ENCODE measurements at regions not wholly inside any gene's neighbourhood (a gene's known extent, or its start where the extent isn't known, plus 50 kb on each side); places are given as distances from the start of the nearest gene placed in this dataset.

DNA sequence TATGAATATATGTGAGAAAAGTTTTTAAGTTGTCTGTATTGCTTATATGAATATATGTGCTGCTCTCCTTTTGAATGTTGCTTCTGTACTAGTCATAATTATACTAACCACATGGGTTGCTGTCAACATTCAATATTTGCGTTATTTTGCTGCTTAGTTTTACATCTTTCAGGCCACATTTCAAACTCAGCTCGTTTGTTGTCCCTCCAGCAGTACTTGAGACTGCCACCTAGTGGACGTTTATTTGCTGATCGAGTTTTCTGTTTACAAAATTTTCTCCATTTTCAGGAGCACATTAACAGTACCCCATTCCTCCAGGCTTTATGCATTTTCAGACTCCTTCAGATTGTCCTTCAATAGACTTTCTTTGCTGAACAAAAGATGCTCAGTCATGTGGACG, 75.8 kb downstream of the NUDT11 start:
- Histone ChIP-seq H3K36me3 (ENCODE audit: control insufficient read depth in 2 of 2, insufficient read depth in 1 of 2, low read length in 2 of 2) (no peaks in the 10 kb centered on the region), H3K9me3 (ENCODE audit: control insufficient read depth, insufficient read depth, low read depth, low read length) (no peaks in the 10 kb centered on the region), H3K4me3 (ENCODE audit: low read depth, low read length) (no peak overlapping the region), H3K27ac (ENCODE audit: extremely low read depth, low read depth, low read length) (no peak overlapping the region), H3K4me1 (ENCODE audit: control insufficient read depth, insufficient read depth, low read length) (no peaks in the 10 kb centered on the region)
- ChIA-PET CTCF (interaction anchor here (0.6 to 4.3 kb wide), 19 partner anchors 9 to 1278 kb away, joined by 3 to 37 read pairs (median 5); no protein-coding TSS in a partner anchor), POLR2A (no interaction called here)
- TF ChIP-seq, protein P1, sequence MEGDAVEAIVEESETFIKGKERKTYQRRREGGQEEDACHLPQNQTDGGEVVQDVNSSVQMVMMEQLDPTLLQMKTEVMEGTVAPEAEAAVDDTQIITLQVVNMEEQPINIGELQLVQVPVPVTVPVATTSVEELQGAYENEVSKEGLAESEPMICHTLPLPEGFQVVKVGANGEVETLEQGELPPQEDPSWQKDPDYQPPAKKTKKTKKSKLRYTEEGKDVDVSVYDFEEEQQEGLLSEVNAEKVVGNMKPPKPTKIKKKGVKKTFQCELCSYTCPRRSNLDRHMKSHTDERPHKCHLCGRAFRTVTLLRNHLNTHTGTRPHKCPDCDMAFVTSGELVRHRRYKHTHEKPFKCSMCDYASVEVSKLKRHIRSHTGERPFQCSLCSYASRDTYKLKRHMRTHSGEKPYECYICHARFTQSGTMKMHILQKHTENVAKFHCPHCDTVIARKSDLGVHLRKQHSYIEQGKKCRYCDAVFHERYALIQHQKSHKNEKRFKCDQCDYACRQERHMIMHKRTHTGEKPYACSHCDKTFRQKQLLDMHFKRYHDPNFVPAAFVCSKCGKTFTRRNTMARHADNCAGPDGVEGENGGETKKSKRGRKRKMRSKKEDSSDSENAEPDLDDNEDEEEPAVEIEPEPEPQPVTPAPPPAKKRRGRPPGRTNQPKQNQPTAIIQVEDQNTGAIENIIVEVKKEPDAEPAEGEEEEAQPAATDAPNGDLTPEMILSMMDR (tag by site-specific recombination; IDR thresholded peaks at IDR 0.05): 0 out of 2 replicates have a peak, but pooled peaks have one; percentile 12
- TF ChIP-seq YY2 (tag by site-specific recombination; IDR thresholded peaks at IDR 0.05) (no peak), ZNF654 (tag by site-specific recombination; IDR thresholded peaks at IDR 0.05; ENCODE audit: low read depth) (peak; percentile 45)

DNA sequence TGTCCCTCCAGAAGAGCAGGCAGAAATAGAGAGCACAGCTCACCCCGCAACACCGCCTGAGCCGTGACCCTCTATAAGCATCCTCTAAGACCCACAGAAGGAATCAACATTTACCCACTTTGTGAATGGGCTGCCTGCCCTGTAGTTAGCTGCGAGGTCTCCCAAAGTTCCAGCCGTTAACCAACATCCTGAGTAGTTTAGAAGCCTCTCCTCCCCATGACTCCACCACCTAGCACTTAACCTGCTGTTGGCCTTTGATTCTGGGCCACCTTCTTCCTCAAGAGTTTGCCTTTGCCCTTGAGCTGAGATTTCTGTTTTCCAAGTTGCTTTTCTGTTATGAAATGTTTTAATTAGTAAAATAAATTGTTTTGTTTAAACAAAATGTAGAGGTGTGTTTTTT, 75.8 kb downstream of the NUDT10 start:
- H3K4me3 ChIP-seq (ENCODE audit: low read depth, low read length): no peak overlapping the region
- no peaks in the 10 kb centered on the region for H3K4me1 ChIP-seq (ENCODE audit: control insufficient read depth, insufficient read depth, low read length)
- H3K36me3 ChIP-seq (ENCODE audit: control insufficient read depth in 2 of 2, insufficient read depth in 1 of 2, low read length in 2 of 2): no peaks in the 10 kb centered on the region
- CTCF ChIA-PET: interaction anchor here (1.3 kb wide), 1 partner anchor 13 kb away, joined by 5 read pairs; no protein-coding TSS in a partner anchor
- H3K9me3 ChIP-seq (ENCODE audit: control insufficient read depth, insufficient read depth, low read depth, low read length): no peaks in the 10 kb centered on the region
- POLR2A ChIA-PET: no interaction called here
- H3K27ac ChIP-seq (ENCODE audit: extremely low read depth, low read depth, low read length): no peak overlapping the region
- no peak for TF ChIP-seq ZNF140 (tag by site-specific recombination; IDR thresholded peaks at IDR 0.05)
- TF ChIP-seq ZNF76 (tag by site-specific recombination; IDR thresholded peaks at IDR 0.05; ENCODE audit: borderline replicate concordance, low read depth): no peak

DNA sequence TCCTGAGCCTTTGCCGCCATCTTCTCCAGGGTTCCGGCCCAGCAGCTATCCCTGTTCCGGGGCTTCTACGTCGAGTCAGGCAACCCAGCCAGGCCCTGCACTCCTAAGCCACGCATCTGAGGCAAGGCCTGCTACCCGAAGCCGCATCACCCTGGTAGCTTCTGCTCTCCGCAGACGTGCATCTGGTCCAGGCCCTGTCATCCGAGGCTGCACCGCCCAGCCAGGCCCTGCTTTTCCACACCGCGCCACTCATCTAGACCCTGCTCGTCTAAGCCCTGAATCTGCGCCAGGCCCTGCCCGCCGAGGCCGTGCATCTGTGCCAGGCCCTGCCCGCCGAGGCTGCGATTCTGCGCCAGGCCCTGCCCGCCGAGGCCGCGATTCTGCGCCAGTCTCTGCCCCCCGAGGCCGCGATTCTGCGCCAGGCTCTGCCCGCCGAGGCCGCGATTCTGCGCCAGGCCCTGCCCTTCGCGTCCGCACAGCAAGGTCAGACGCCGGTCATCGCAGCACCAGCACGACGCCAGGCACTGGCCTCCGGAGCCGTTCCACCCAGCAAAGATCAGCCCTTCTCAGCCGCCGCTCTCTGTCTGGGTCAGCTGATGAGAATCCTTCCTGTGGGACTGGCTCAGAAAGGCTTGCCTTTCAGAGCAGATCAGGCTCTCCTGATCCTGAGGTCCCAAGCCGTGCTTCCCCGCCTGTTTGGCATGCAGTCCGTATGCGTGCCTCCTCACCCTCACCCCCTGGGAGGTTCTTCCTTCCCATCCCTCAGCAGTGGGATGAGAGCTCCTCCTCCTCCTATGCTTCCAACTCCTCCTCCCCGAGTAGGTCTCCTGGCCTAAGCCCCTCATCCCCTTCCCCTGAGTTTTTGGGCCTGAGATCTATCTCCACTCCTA, 75.1 kb downstream of the NUDT10 start:
- Histone ChIP-seq H3K36me3 (ENCODE audit: control insufficient read depth in 2 of 2, insufficient read depth in 1 of 2, low read length in 2 of 2) (no peaks in the 10 kb centered on the region), H3K27ac (ENCODE audit: extremely low read depth, low read depth, low read length) (no peak overlapping the region), H3K4me3 (ENCODE audit: low read depth, low read length) (no peak overlapping the region), H3K9me3 (ENCODE audit: control insufficient read depth, insufficient read depth, low read depth, low read length) (no peaks in the 10 kb centered on the region), H3K4me1 (ENCODE audit: control insufficient read depth, insufficient read depth, low read length) (no peaks in the 10 kb centered on the region)
- TF ChIP-seq, protein P2, sequence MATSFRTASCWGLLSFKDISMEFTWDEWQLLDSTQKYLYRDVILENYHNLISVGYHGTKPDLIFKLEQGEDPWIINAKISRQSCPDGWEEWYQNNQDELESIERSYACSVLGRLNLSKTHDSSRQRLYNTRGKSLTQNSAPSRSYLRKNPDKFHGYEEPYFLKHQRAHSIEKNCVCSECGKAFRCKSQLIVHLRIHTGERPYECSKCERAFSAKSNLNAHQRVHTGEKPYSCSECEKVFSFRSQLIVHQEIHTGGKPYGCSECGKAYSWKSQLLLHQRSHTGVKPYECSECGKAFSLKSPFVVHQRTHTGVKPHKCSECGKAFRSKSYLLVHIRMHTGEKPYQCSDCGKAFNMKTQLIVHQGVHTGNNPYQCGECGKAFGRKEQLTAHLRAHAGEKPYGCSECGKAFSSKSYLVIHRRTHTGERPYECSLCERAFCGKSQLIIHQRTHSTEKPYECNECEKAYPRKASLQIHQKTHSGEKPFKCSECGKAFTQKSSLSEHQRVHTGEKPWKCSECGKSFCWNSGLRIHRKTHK (tag by site-specific recombination; IDR thresholded peaks at IDR 0.05): no peak
- TF ChIP-seq ZNF394 (tag by site-specific recombination; IDR thresholded peaks at IDR 0.05; ENCODE audit: borderline replicate concordance) (no peak), ZNF555 (tag by site-specific recombination; conservative IDR thresholded peaks at IDR 0.05) (no peak), SCRT1 (tag by site-specific recombination; IDR thresholded peaks at IDR 0.05; ENCODE audit: borderline replicate concordance) (no peak), ZNF677 (tag by site-specific recombination; IDR thresholded peaks at IDR 0.05) (no peak), OSR2 (tag by site-specific recombination; IDR thresholded peaks at IDR 0.05) (no peak), ZNF155 (tag by site-specific recombination; IDR thresholded peaks at IDR 0.05) (no peak), TRIM28 (IDR thresholded peaks at IDR 0.05; ENCODE audit: borderline replicate concordance, low read length) (no peak), RBAK (tag by site-specific recombination; IDR thresholded peaks at IDR 0.05) (no peak), ZNF266 (tag by site-specific recombination; IDR thresholded peaks at IDR 0.05; ENCODE audit: low read depth) (no peak), HOXA7 (CRISPR knock-in tag; IDR thresholded peaks at IDR 0.05; ENCODE audit: borderline replicate concordance) (no peak), ZNF19 (tag by site-specific recombination; IDR thresholded peaks at IDR 0.05; ENCODE audit: low read depth) (no peak), ZNF169 (tag by site-specific recombination; IDR thresholded peaks at IDR 0.05) (no peak)
- TF ChIP-seq, protein P3, sequence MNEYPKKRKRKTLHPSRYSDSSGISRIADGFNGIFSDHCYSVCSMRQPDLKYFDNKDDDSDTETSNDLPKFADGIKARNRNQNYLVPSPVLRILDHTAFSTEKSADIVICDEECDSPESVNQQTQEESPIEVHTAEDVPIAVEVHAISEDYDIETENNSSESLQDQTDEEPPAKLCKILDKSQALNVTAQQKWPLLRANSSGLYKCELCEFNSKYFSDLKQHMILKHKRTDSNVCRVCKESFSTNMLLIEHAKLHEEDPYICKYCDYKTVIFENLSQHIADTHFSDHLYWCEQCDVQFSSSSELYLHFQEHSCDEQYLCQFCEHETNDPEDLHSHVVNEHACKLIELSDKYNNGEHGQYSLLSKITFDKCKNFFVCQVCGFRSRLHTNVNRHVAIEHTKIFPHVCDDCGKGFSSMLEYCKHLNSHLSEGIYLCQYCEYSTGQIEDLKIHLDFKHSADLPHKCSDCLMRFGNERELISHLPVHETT (tag by site-specific recombination; IDR thresholded peaks at IDR 0.05): no peak
- CTCF ChIA-PET: interaction anchor here (1.3 kb wide), 1 partner anchor 13 kb away, joined by 5 read pairs; no protein-coding TSS in a partner anchor
- POLR2A ChIA-PET: no interaction called here

Measured in HEK293 (cell line).